PFSK-1 (cell line): ENCODE measurements at regions not wholly inside any gene's neighbourhood (a gene's known extent, or its start where the extent isn't known, plus 50 kb on each side); places are given as distances from the start of the nearest gene placed in this dataset.

ENCODE experiments used
- FOXP2 ChIP-seq: optimal IDR thresholded peaks from 2 replicates; pipeline ENCODE3; 2011; ENCODE audit warnings: borderline replicate concordance, control low read depth, inconsistent platforms; ENCODE audit not compliant: insufficient read depth; ENCODE audit errors: extremely low read length, extremely low read depth
- POLR2AphosphoS5 ChIP-seq: IDR thresholded peaks from 2 replicates; pipeline ENCODE4 v1.6.1; 2012; ENCODE audit warnings: low read depth, mild to moderate bottlenecking, control low read depth, low read length, moderate library complexity
- TAF1 ChIP-seq: IDR thresholded peaks from 2 replicates; pipeline ENCODE4 v1.6.1; 2012; ENCODE audit warnings: low read length, control low read depth, borderline replicate concordance; ENCODE audit not compliant: insufficient read depth
- TF ChIP-seq, protein P1 (sequence below), 2 experiments: IDR thresholded peaks; 2 replicates each; pipeline versions ENCODE4 v1.6.1 to v1.8.0; 2011 to 2012; ENCODE audit warnings: low read depth in 2 of 2, low read length in 2 of 2, control low read depth in 1 of 2, inconsistent platforms in 1 of 2, mild to moderate bottlenecking in 1 of 2, moderate library complexity in 1 of 2; ENCODE audit not compliant: insufficient read depth in 1 of 2

DNA sequence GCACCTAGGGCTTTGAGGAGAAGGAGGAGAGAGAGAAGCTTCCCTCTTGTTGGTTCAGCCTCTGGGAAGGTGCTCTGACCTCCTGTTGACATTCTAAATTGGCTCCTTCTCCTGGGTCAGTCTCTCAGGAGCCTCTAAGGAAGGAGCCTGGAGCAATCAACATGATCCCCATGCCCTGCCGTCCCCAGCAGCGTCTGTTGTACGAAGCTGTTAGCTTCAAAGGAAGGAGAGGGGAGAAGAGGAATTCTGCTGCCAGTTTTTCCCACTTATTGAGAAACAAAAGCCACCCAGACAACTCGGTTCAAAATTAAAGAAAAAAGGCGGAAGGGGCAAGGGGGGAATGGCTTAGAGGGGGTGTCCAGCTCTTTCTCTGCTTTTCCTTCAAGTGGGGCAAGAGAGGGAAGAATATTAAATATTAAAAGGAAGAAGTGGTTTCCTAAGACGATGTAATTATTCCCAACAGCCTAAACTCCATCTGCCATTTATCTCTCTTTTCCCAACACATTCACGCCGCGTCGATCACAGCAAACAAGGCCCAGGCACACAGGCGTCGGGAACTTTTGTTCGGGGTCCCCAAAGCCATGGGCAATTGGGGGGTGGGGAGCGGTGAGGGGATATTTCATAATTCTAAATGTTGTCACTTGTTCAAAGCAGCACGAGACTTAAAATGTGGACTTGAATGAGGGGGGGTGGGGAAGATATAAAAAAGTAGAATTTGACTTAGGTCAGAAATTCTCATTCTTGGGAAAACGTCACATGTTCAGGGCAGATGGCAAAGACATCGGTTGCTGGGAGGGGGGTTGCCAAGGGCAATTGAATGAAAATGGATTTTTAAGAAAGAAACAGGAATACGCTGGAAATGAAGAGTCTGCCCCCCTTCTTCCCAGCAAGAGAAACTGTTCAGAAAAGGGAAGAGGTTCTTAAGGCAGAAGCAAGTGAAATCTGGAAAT is 116.8 kb upstream of the CACNA1A start:
- TF ChIP-seq POLR2AphosphoS5 = no peak
- TF ChIP-seq, protein P1, sequence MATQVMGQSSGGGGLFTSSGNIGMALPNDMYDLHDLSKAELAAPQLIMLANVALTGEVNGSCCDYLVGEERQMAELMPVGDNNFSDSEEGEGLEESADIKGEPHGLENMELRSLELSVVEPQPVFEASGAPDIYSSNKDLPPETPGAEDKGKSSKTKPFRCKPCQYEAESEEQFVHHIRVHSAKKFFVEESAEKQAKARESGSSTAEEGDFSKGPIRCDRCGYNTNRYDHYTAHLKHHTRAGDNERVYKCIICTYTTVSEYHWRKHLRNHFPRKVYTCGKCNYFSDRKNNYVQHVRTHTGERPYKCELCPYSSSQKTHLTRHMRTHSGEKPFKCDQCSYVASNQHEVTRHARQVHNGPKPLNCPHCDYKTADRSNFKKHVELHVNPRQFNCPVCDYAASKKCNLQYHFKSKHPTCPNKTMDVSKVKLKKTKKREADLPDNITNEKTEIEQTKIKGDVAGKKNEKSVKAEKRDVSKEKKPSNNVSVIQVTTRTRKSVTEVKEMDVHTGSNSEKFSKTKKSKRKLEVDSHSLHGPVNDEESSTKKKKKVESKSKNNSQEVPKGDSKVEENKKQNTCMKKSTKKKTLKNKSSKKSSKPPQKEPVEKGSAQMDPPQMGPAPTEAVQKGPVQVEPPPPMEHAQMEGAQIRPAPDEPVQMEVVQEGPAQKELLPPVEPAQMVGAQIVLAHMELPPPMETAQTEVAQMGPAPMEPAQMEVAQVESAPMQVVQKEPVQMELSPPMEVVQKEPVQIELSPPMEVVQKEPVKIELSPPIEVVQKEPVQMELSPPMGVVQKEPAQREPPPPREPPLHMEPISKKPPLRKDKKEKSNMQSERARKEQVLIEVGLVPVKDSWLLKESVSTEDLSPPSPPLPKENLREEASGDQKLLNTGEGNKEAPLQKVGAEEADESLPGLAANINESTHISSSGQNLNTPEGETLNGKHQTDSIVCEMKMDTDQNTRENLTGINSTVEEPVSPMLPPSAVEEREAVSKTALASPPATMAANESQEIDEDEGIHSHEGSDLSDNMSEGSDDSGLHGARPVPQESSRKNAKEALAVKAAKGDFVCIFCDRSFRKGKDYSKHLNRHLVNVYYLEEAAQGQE (IDR thresholded peaks at IDR 0.05; ENCODE audit: insufficient read depth in 1 of 2, low read depth in 2 of 2, low read length in 2 of 2) = no peak
- no peak for TF ChIP-seq TAF1
- no peak for TF ChIP-seq FOXP2
